ENCODE measurements at regions not wholly inside any gene's neighbourhood (a gene's known extent, or its start where the extent isn't known, plus 50 kb on each side); places are given as distances from the start of the nearest gene placed in this dataset.

DNA sequence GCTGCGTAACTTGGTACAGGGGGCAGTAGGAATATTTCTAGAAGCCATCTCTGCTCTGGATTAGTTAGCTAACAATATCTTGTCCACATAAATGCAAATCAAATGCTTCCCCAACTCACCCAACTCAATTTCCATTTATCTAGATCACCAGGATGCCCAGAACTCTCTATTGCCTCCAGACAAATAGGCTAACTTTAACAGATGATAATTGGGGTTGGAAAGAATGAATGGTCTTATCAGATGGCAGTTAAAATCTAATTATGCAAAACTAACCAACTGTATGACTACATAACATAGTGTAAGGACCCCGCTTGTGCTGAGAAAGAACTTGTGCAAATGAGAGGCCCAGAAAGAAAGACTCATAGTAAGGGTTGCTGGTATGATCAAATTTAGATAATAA, 1024.8 kb downstream of the PLA2G4A start:
- Histone ChIP-seq H3K4me2 (ENCODE audit: low read length) (no peak overlapping the region), H4K20me1 (ENCODE audit: insufficient read depth, low read length) (no peaks in the 10 kb centered on the region), H3K27me3 (ENCODE audit: insufficient read depth, low read length) (no peaks in the 10 kb centered on the region), H3K9ac (ENCODE audit: low read length) (no peak overlapping the region), H3K9me2 (ENCODE audit: low read depth, low read length) (no peaks in the 10 kb centered on the region), H2AFZ (ENCODE audit: low read length) (no peak overlapping the region), H3K79me2 (ENCODE audit: insufficient read depth, low read length) (no peaks in the 10 kb centered on the region), H3K36me3 (ENCODE audit: insufficient read depth, low read length) (no peaks in the 10 kb centered on the region), H3K9me3 (ENCODE audit: low read length) (no peaks in the 10 kb centered on the region), H3K4me1 (ENCODE audit: insufficient read depth, low read length, severe bottlenecking) (no peaks in the 10 kb centered on the region), H3F3A (ENCODE audit: insufficient read depth, low read length) (no peaks in the 10 kb centered on the region), H3K4me3 (ENCODE audit: low read depth, low read length, poor library complexity, severe bottlenecking) (no peak overlapping the region), H3K27ac (ENCODE audit: low read depth, low read length, poor library complexity, severe bottlenecking) (no peak overlapping the region)
- no peak for TF ChIP-seq EZH2 (IDR thresholded peaks at IDR 0.05; ENCODE audit: borderline replicate concordance, low read length)
- TF ChIP-seq, protein P1, sequence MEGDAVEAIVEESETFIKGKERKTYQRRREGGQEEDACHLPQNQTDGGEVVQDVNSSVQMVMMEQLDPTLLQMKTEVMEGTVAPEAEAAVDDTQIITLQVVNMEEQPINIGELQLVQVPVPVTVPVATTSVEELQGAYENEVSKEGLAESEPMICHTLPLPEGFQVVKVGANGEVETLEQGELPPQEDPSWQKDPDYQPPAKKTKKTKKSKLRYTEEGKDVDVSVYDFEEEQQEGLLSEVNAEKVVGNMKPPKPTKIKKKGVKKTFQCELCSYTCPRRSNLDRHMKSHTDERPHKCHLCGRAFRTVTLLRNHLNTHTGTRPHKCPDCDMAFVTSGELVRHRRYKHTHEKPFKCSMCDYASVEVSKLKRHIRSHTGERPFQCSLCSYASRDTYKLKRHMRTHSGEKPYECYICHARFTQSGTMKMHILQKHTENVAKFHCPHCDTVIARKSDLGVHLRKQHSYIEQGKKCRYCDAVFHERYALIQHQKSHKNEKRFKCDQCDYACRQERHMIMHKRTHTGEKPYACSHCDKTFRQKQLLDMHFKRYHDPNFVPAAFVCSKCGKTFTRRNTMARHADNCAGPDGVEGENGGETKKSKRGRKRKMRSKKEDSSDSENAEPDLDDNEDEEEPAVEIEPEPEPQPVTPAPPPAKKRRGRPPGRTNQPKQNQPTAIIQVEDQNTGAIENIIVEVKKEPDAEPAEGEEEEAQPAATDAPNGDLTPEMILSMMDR (IDR thresholded peaks at IDR 0.05; ENCODE audit: low read length) = no peak

DNA sequence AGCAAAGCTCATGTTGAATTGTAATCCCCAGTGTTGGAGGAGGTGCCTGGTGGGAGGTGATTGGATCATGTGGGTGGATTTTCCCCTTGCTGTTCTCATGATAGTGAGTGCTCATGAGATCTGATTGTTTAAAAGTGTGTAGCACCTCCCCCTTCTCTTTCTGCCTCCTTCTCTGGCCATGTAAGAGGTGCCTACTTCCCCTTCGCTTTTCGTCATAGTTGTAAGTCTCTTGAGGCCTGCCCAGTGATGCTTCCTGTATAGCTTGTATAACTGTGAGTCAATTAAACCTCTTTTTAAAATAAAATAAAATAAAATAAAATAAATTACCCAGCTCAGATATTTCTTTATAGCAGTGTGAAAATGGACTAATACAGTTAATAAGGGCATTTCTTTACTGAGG, 1025.7 kb downstream of the PLA2G4A start:
- Histone ChIP-seq H3K9me3 (ENCODE audit: low read length) (no peaks in the 10 kb centered on the region), H3K27ac (ENCODE audit: low read depth, low read length, poor library complexity, severe bottlenecking) (no peak overlapping the region), H3K36me3 (ENCODE audit: insufficient read depth, low read length) (no peaks in the 10 kb centered on the region), H3K27me3 (ENCODE audit: insufficient read depth, low read length) (no peaks in the 10 kb centered on the region), H3K4me1 (ENCODE audit: insufficient read depth, low read length, severe bottlenecking) (no peaks in the 10 kb centered on the region), H4K20me1 (ENCODE audit: insufficient read depth, low read length) (no peaks in the 10 kb centered on the region), H3K79me2 (ENCODE audit: insufficient read depth, low read length) (no peaks in the 10 kb centered on the region), H3K9ac (ENCODE audit: low read length) (no peak overlapping the region), H3K9me2 (ENCODE audit: low read depth, low read length) (no peaks in the 10 kb centered on the region), H3F3A (ENCODE audit: insufficient read depth, low read length) (no peaks in the 10 kb centered on the region), H2AFZ (ENCODE audit: low read length) (no peak overlapping the region), H3K4me3 (ENCODE audit: low read depth, low read length, poor library complexity, severe bottlenecking) (no peak overlapping the region), H3K4me2 (ENCODE audit: low read length) (no peak overlapping the region)
- TF ChIP-seq, protein P1 (IDR thresholded peaks at IDR 0.05; ENCODE audit: low read length) = no peak
- no peak for TF ChIP-seq EZH2 (IDR thresholded peaks at IDR 0.05; ENCODE audit: borderline replicate concordance, low read length)

DNA sequence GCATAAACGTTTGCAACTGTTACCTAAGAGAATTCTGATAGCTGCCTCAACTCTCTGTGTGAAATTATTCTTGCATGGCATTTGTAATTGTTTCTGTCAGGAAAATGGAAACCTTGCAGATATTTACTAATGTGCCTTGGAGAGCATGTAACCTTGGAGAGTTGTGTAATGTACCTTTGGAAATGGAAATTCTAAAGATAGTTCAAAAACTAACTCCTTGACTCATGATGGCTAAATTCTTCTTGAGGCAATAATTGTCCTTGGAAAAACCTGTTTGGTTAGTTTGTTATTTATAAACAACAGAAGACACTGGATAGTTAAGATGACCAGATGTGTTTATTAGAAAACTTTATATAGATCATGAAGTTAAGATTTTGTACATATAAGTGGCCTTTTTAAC, 1033.8 kb downstream of the PLA2G4A start:
- no peak overlapping the region for H3K4me3 ChIP-seq (ENCODE audit: low read depth, low read length, poor library complexity, severe bottlenecking)
- no peaks in the 10 kb centered on the region for H3K36me3 ChIP-seq (ENCODE audit: insufficient read depth, low read length)
- no peaks in the 10 kb centered on the region for H4K20me1 ChIP-seq (ENCODE audit: insufficient read depth, low read length)
- no peaks in the 10 kb centered on the region for H3F3A ChIP-seq (ENCODE audit: insufficient read depth, low read length)
- no peaks in the 10 kb centered on the region for H3K4me1 ChIP-seq (ENCODE audit: insufficient read depth, low read length, severe bottlenecking)
- no peaks in the 10 kb centered on the region for H3K79me2 ChIP-seq (ENCODE audit: insufficient read depth, low read length)
- H3K27me3 ChIP-seq (ENCODE audit: insufficient read depth, low read length) = no peaks in the 10 kb centered on the region
- no peak overlapping the region for H3K27ac ChIP-seq (ENCODE audit: low read depth, low read length, poor library complexity, severe bottlenecking)
- H3K4me2 ChIP-seq (ENCODE audit: low read length) = no peak overlapping the region
- H3K9ac ChIP-seq (ENCODE audit: low read length) = no peak overlapping the region
- no peaks in the 10 kb centered on the region for H3K9me3 ChIP-seq (ENCODE audit: low read length)
- TF ChIP-seq EZH2 (IDR thresholded peaks at IDR 0.05; ENCODE audit: borderline replicate concordance, low read length) = no peak
- TF ChIP-seq, protein P1 (IDR thresholded peaks at IDR 0.05; ENCODE audit: low read length) = no peak
- no peaks in the 10 kb centered on the region for H3K9me2 ChIP-seq (ENCODE audit: low read depth, low read length)
- no peak overlapping the region for H2AFZ ChIP-seq (ENCODE audit: low read length)
